SK-N-SH (cell line): ENCODE measurements at regions not wholly inside any gene's neighbourhood (a gene's known extent, or its start where the extent isn't known, plus 50 kb on each side); places are given as distances from the start of the nearest gene placed in this dataset.

Source experiments
- CTCF ChIA-PET: fragments of 300-600, 350-600 bp; formaldehyde crosslinking; extraction: SDS; loops from one replicate; lab custom pipeline; 2021; lab: Yijun Ruan, JAX
- POLR2A ChIA-PET: fragments of 350-600 bp; sonication (Branson Sonifier 250); formaldehyde crosslinking; extraction: SDS; loops from one replicate; lab custom pipeline; 2020; ENCODE audit warnings: antibody characterized with exemption, inconsistent platforms; lab: Yijun Ruan, JAX
- DNase-seq: peaks from one replicate; pipeline ENCODE4 v3.0.0; 2012
- H2AFZ ChIP-seq: fragments of 200-600 bp; sonication (generic); 2 replicates; pipeline ENCODE4 v1.8.1; 2016; ENCODE audit warnings: antibody characterized with exemption, mild to moderate bottlenecking, low read depth
- H3F3A ChIP-seq: fragments of 200-600 bp; sonication (generic); replicated peaks from 2 replicates; pipeline ENCODE3; 2016; ENCODE audit warnings: antibody characterized with exemption, mild to moderate bottlenecking; ENCODE audit not compliant: insufficient read depth
- H3K27ac ChIP-seq, 2 experiments: fragments of 200-500 bp in 1 of 2; fragments of 200-600 bp in 1 of 2; sonication (Bioruptor generic) in 1 of 2; sonication (generic), shearing (Covaris generic) in 1 of 2; 2 replicates each; pipeline versions ENCODE4 v1.5.1 to v1.6.1; 2014 to 2016; ENCODE audit warnings: low read depth in 2 of 2, inconsistent platforms in 1 of 2, low read length in 1 of 2, mild to moderate bottlenecking in 1 of 2, mixed read lengths in 1 of 2
- H3K27me3 ChIP-seq: fragments of 200-600 bp; sonication (generic), shearing (Covaris generic); 2 replicates; pipeline ENCODE4 v1.6.1; 2016; ENCODE audit warnings: mixed run types; ENCODE audit not compliant: insufficient read depth
- H3K36me3 ChIP-seq, 2 experiments: fragments of 200-500 bp in 1 of 2; fragments of 200-600 bp in 1 of 2; sonication (Bioruptor generic) in 1 of 2; sonication (generic) in 1 of 2; replicated peaks in 1 of 2; 2 replicates each; pipeline versions ENCODE3 to v1.5.1; 2014 to 2016; ENCODE audit warnings: low read length in 1 of 2, mild to moderate bottlenecking in 1 of 2; ENCODE audit not compliant: insufficient read depth in 2 of 2, control insufficient read depth in 1 of 2
- H3K4me1 ChIP-seq, 2 experiments: fragments of 200-500 bp in 1 of 2; fragments of 200-600 bp in 1 of 2; sonication (Bioruptor generic) in 1 of 2; sonication (generic), shearing (Covaris generic) in 1 of 2; 2 replicates each; pipeline versions ENCODE4 v1.5.1 to v1.6.1; 2014 to 2016; ENCODE audit warnings: low read depth in 1 of 2, low read length in 1 of 2, mixed run types in 1 of 2; ENCODE audit not compliant: insufficient read depth in 2 of 2, control insufficient read depth in 1 of 2
- H3K4me2 ChIP-seq: fragments of 200-600 bp; sonication (generic), shearing (Covaris generic); 2 replicates; pipeline ENCODE4 v1.6.1; 2017; ENCODE audit warnings: mixed run types
- H3K4me3 ChIP-seq, 2 experiments: fragments of 200-500 bp in 1 of 2; fragments of 200-600 bp in 1 of 2; sonication (Bioruptor generic) in 1 of 2; sonication (generic), shearing (Covaris generic) in 1 of 2; 2 replicates each; pipeline versions ENCODE4 v1.5.1 to v1.8.1; 2014 to 2016; ENCODE audit warnings: low read depth in 2 of 2, inconsistent platforms in 1 of 2, low read length in 1 of 2, mild to moderate bottlenecking in 1 of 2, mixed read lengths in 1 of 2, moderate library complexity in 1 of 2
- H3K79me2 ChIP-seq: fragments of 200-600 bp; sonication (generic); 2 replicates; pipeline ENCODE4 v1.8.1; 2017; ENCODE audit warnings: mild to moderate bottlenecking; ENCODE audit not compliant: insufficient read depth
- H3K9ac ChIP-seq: fragments of 200-600 bp; sonication (generic); 2 replicates; pipeline ENCODE4 v1.6.1; 2017; ENCODE audit warnings: mixed run types
- H3K9me2 ChIP-seq: fragments of 200-600 bp; sonication (generic); 2 replicates; pipeline ENCODE4 v1.6.1; 2017; ENCODE audit warnings: mixed run types
- H3K9me3 ChIP-seq: fragments of 200-600 bp; sonication (generic); 2 replicates; pipeline ENCODE4 v1.6.1; 2017; ENCODE audit warnings: mixed run types, mild to moderate bottlenecking, moderate library complexity
- H4K20me1 ChIP-seq: fragments of 200-600 bp; sonication (generic); 2 replicates; pipeline ENCODE4 v1.6.1; 2017; ENCODE audit warnings: mild to moderate bottlenecking, mixed run types; ENCODE audit not compliant: insufficient read depth
- CHD2 ChIP-seq: fragments of 150-350 bp; IDR thresholded peaks from 2 replicates; pipeline ENCODE4 v1.6.1; 2018; ENCODE audit warnings: low read length; ENCODE audit not compliant: partially characterized antibody
- CTCF ChIP-seq: fragments of 200-600 bp; sonication (generic); IDR thresholded peaks from 2 replicates; pipeline ENCODE4 v1.6.1; 2017; ENCODE audit warnings: antibody characterized with exemption, mild to moderate bottlenecking, moderate library complexity
- EP300 ChIP-seq, 2 experiments: IDR thresholded peaks; 2 replicates each; pipeline versions ENCODE4 v1.4.0 to v1.6.1; 2012; ENCODE audit warnings: borderline replicate concordance in 1 of 2, low read depth in 1 of 2, low read length in 1 of 2
- GABPA ChIP-seq: IDR thresholded peaks from 2 replicates; pipeline ENCODE4 v1.4.0; 2012; ENCODE audit warnings: low read depth, mild to moderate bottlenecking
- IRF3 ChIP-seq: fragments of 150-350 bp; IDR thresholded peaks from 2 replicates; pipeline ENCODE4 v1.6.1; 2016; ENCODE audit warnings: mild to moderate bottlenecking, low read depth, low read length
- MAX ChIP-seq: IDR thresholded peaks from 2 replicates; pipeline ENCODE4 v1.4.0; 2012; ENCODE audit warnings: low read depth
- MEF2A ChIP-seq: IDR thresholded peaks from 2 replicates; pipeline ENCODE4 v1.4.0; 2012; ENCODE audit warnings: low read depth, borderline replicate concordance
- NFIC ChIP-seq: IDR thresholded peaks from 2 replicates; pipeline ENCODE4 v1.4.0; 2012; ENCODE audit warnings: borderline replicate concordance
- PBX3 ChIP-seq: IDR thresholded peaks from 2 replicates; pipeline ENCODE4; 2012
- RAD21 ChIP-seq: IDR thresholded peaks from 2 replicates; pipeline ENCODE4 v1.6.1; 2012; ENCODE audit warnings: mild to moderate bottlenecking, low read length
- RCOR1 ChIP-seq: fragments of 150-350 bp; IDR thresholded peaks from 2 replicates; pipeline ENCODE4 v1.6.1; 2017; ENCODE audit warnings: antibody characterized with exemption, low read length
- RFX5 ChIP-seq: IDR thresholded peaks from 2 replicates; pipeline ENCODE4 v1.6.1; 2012; ENCODE audit warnings: mild to moderate bottlenecking, improper control_type of control experiment, low read length
- SMC3 ChIP-seq: IDR thresholded peaks from 2 replicates; pipeline ENCODE4 v1.6.1; 2012; ENCODE audit warnings: low read depth, low read length, improper control_type of control experiment
- TAF1 ChIP-seq: IDR thresholded peaks from 2 replicates; pipeline ENCODE4 v1.6.1; 2012; ENCODE audit warnings: low read depth, mild to moderate bottlenecking, low read length, moderate library complexity, borderline replicate concordance
- WGBS: methylation state at CpG from one replicate; pipeline ENCODE4 v1.1.6; 2017; ENCODE audit warnings: low lambda C conversion rate; 5-methylcytosine and 5-hydroxymethylcytosine counted together

GRCh38 chr4:180449395-180449956 is 1793.7 kb upstream of the TENM3 start:
- H3K4me1 ChIP-seq: no peaks in the 10 kb centered on the region

GRCh38 chr4:180455226-180455625 is 1788.0 kb upstream of the TENM3 start:
- Histone ChIP-seq H4K20me1 (no peaks in the 10 kb centered on the region), H3K9ac (no peak overlapping the region), H3K4me2 (no peak overlapping the region), H3K79me2 (no peaks in the 10 kb centered on the region), H2AFZ (no peak overlapping the region), H3K36me3 (no peaks in the 10 kb centered on the region), H3K27me3 (peaks cover 6% of the 10 kb centered on the region; the same call in 1 of the 2 replicates), H3F3A (no peaks in the 10 kb centered on the region), H3K9me3 (no peaks in the 10 kb centered on the region), H3K4me3 (no peak overlapping the region), H3K27ac (no peak overlapping the region), H3K9me2 (no peaks in the 10 kb centered on the region), H3K4me1 (no peaks in the 10 kb centered on the region)
- POLR2A ChIA-PET: no interaction called here
- CTCF ChIA-PET: interaction anchor here (1.1 kb wide), 1 partner anchor 210 kb away, joined by 3 read pairs; no protein-coding TSS in a partner anchor
- under 1% methylated on average over 3 of the region's 3 CpGs for WGBS
- no peak for DNase-seq
- TF ChIP-seq PBX3 (no peak), TAF1 (no peak), CHD2 (no peak), RFX5 (no peak), IRF3 (no peak), EP300 (IDR thresholded peaks at IDR 0.05; ENCODE audit: borderline replicate concordance in 1 of 2, low read depth in 1 of 2, low read length in 1 of 2) (no peak), CTCF (no peak), NFIC (no peak)

More at GRCh38 chr4:180449395-180449956, 1793.7 kb upstream of the TENM3 start:
- peak overlapping the region; percentile 71 for H2AFZ ChIP-seq
- H3K27me3 ChIP-seq: no peaks in the 10 kb centered on the region; the same call in 1 of the 2 replicates
- H3K9ac ChIP-seq: no peak overlapping the region
- no peaks in the 10 kb centered on the region for H3K79me2 ChIP-seq
- no peaks in the 10 kb centered on the region for H3F3A ChIP-seq
- H3K4me3 ChIP-seq: peak overlapping the region; percentile 37 to 46
- no peaks in the 10 kb centered on the region for H3K36me3 ChIP-seq
- TF ChIP-seq IRF3: no peak
- TF ChIP-seq CHD2: peak; percentile 22
- TF ChIP-seq RAD21: peak; percentile 74
- TF ChIP-seq SMC3: peak; percentile 34; the same call in 1 of the 2 replicates
- TF ChIP-seq CTCF: peak; percentile 76
- 0 out of 2 replicates have a peak, but pooled peaks have one; percentile 20 for TF ChIP-seq MAX
- TF ChIP-seq GABPA: peak; percentile 58
- no peak for TF ChIP-seq RCOR1
- TF ChIP-seq MEF2A: no peak
- H3K9me3 ChIP-seq: no peaks in the 10 kb centered on the region
- WGBS: 1% methylated on average over 6 of the region's 6 CpGs
- peak; percentile 53 for DNase-seq
- no peaks in the 10 kb centered on the region for H4K20me1 ChIP-seq
- POLR2A ChIA-PET: no interaction called here
- CTCF ChIA-PET: interaction anchor here (0.6 to 2.1 kb wide), 12 partner anchors 12 to 216 kb away, joined by 3 to 10 read pairs (median 4); no protein-coding TSS in a partner anchor
- H3K9me2 ChIP-seq: no peaks in the 10 kb centered on the region
- H3K4me2 ChIP-seq: peak overlapping the region; percentile 61
- H3K27ac ChIP-seq: no peak overlapping the region
